GM18505 (cell line): ENCODE measurements at regions not wholly inside any gene's neighbourhood (a gene's known extent, or its start where the extent isn't known, plus 50 kb on each side); places are given as distances from the start of the nearest gene placed in this dataset.

ENCODE experiments used
- ATAC-seq: cut with Tn5 transposase; IDR thresholded peaks from one replicate; pipeline ENCODE4 v1.9.1; 2021; ENCODE audit not compliant: unreplicated experiment
- POLR2A ChIP-seq: IDR thresholded peaks from 4 replicates; pipeline ENCODE4 v1.6.1; 2011; ENCODE audit warnings: borderline replicate concordance; ENCODE audit not compliant: insufficient read depth, insufficient read length; ENCODE audit errors: extremely low read depth

- ATAC-seq = no peak
- no peak for TF ChIP-seq POLR2A
Measured at GRCh38 chr13:100870898-100871297, 196.3 kb upstream of the TMTC4 start.

DNA sequence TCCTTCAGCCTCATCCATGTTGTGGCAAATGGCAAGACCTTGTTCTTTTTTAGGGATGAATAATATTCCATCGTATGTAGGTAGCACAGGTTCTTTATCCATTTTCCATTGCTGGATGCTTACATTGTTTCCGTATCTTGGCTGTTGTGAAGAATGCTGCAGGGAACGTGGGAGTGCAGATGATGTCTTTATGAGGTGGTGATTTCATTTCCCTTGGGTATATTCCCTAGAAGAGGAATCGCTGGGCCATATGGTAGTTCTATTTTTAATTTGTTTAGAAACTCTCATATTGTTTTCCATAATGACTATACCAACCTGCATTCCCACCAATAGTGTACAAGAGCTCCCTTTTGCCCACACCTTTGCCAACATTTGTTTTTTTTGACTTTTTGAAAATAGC lies 186.3 kb upstream of the TMTC4 start:
- no peak for ATAC-seq
- TF ChIP-seq POLR2A = no peak

- no peak for TF ChIP-seq POLR2A
- no peak for ATAC-seq
Measured at GRCh38 chr13:100859861-100860260, 185.3 kb upstream of the TMTC4 start.

GRCh38 chr13:100855151-100855550 lies 180.6 kb upstream of the TMTC4 start:
- TF ChIP-seq POLR2A = no peak
- ATAC-seq = no peak

GRCh38 chr13:100854006-100854405 lies 179.4 kb upstream of the TMTC4 start:
- no peak for ATAC-seq
- TF ChIP-seq POLR2A = no peak

GRCh38 chr13:100853434-100853833 lies 178.8 kb upstream of the TMTC4 start:
- TF ChIP-seq POLR2A = no peak
- ATAC-seq = no peak

DNA sequence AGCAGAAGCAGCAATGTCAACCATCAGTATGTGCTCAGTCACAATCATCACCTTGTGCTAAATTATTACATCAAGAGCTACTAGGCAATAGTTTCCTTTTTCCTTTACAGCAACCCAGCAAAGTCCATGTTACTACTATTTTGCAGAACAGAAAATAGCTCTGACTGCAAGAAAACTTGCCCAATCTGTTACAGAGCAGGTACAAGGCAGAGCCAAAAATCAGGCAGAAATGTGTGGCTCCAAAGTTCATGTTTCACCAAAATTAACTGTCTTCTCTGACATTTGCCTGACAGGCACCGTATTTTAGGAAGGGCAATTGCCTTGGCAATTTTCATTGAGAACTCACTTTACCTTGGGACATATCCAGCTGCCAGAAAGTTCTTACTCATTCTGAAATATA lies 177.6 kb upstream of the TMTC4 start:
- TF ChIP-seq POLR2A = no peak
- ATAC-seq = no peak

DNA sequence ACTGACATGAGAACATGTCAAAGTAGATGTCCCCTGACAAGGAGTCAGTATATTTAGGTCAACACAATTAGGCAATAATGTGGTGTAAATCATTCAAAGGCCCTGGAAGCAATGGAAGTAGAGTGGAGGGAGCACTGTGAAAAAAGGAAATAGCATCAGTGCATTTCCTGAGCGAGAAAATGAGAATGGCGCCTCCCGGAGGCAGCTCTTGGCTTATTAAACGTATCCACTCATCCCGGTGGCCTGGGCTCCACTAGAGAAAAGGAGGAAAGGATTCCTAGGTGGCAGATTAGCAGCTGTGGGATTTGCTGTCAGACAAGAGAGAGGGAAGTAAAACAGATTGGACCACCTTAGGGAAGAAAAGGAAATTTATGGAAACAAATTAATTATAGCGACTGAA lies 173.7 kb upstream of the TMTC4 start:
- ATAC-seq = no peak
- no peak for TF ChIP-seq POLR2A

GRCh38 chr13:100845128-100845757 lies 170.6 kb upstream of the TMTC4 start:
- TF ChIP-seq POLR2A = no peak
- no peak for ATAC-seq

- no peak for ATAC-seq
- no peak for TF ChIP-seq POLR2A
Measured at GRCh38 chr13:100842136-100842535, 167.5 kb upstream of the TMTC4 start.

GRCh38 chr13:100838387-100838786 lies 163.8 kb upstream of the TMTC4 start:
- no peak for ATAC-seq
- TF ChIP-seq POLR2A = no peak

DNA sequence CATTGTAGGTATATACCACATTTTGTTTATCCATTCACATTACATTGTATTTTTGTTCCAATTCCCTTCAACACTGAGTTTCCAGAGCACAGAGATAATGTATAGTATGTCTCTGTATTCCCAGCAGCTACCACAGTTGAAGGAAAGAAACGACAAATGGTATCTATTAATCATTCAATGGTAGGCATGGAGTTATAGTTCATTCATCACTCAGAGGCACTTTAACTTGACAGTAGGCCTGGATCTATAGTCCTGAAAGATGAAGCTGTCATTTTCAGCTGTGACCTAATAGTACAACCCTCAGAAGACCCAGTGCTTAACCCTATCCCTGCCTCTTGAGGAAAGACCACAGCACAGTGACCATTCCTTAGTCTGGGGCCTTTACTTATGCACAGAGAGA lies 163.0 kb upstream of the TMTC4 start:
- TF ChIP-seq POLR2A = no peak
- no peak for ATAC-seq

DNA sequence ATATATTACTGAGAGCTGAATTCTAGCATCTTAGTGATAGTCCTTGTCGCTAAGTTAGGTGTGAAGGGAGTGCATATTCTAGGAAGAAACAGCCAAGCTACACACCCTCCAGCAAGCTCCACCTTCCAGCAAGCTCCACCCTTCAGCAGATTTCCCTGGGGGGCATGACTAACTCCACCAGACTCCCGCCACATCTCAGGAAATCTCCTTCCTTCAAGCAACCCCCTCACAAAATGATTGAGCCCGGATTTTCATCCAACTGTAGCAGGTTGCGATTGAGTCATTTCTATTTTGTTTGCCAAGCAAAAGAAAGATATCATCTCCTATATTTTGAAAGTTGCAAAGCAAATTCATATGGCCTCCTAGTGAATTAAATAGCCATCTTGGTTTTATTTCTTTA lies 162.1 kb upstream of the TMTC4 start:
- ATAC-seq = no peak
- no peak for TF ChIP-seq POLR2A

DNA sequence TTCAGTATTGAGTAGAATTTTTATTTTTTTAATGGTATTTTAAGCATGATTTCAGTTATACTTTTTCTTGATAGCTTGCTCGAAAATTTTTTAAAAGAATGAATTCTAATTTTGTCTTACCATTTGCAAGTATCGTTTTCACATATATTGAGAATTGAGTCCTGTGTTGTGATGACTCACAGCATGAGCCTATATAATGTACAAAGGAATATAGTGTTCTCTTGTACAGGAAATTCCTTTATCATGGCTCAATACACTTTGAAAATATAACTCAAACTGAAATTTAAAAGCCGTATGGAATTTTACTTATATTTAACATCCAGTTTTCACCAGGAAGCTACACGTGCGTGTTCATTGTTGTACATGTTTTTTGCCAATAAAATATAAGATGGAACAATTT lies 161.1 kb upstream of the TMTC4 start:
- no peak for ATAC-seq
- no peak for TF ChIP-seq POLR2A

DNA sequence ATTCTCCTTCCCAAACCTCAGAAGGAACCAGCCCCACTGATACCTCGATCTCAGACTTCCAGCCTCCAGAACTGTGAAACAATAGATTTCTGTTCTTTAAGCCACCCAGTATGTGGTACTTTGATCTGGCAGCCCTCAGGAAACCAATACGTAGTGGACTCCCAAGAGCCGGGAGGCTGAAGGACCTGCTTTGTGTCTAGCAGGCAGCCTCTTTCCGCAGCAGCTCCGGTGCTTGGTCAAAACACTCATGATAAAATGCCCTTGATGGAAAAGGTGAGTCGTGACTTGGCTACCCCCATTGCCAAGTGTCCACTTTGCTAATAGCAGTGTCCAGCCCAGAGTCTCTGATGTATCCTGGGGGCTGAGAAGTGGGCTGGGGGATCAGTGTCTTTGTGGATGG lies 158.8 kb upstream of the TMTC4 start:
- no peak for ATAC-seq

More for the DNA sequence above, 158.8 kb upstream of the TMTC4 start:
- no peak for TF ChIP-seq POLR2A
